ENCODE measurements at regions not wholly inside any gene's neighbourhood (a gene's known extent, or its start where the extent isn't known, plus 50 kb on each side); places are given as distances from the start of the nearest gene placed in this dataset.

DNA sequence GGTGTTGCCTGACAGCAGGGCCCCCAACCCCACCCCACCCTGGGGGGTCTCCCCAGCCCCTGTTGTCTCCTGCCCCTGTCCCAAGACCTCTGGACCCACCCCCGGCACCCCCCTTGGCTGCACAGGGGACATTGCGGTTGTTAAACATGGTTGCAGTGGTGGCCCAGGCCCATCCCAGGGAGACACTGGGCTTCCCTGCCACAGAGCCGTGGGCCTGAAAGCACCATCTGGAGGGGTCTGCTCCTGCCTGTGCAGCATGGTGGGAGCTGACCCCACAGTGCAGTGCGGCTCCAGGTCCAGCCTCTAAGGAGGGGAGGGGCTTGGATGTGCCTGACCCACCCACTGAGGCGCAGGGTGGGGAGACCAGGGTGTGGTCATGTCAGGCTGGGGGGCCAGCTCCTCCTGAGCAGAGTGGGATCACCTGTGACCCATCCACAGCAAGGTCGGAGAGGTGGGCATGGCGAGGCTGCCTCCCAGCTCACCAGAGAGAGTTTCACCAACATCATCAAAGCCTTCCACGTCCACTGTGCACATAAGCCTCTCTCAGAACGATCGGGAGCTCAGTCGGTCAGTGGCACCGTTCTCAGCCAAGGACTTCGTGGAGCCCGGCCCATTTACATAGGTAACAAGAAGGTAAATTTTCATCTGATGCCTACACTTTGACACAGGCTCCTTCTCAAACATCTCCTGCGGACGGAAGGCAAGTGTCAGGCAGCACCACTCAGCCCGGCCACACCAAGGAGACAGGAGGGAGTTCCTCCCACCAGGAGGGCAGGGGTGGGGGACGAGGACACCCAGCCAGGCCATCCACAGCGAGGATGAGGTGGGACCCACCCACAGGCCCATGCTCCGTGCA is 201.1 kb downstream of the BRD1 start:
- DNase-seq (ENCODE audit: extremely low read depth in 1 of 2, low read depth in 1 of 2): no peak

DNA sequence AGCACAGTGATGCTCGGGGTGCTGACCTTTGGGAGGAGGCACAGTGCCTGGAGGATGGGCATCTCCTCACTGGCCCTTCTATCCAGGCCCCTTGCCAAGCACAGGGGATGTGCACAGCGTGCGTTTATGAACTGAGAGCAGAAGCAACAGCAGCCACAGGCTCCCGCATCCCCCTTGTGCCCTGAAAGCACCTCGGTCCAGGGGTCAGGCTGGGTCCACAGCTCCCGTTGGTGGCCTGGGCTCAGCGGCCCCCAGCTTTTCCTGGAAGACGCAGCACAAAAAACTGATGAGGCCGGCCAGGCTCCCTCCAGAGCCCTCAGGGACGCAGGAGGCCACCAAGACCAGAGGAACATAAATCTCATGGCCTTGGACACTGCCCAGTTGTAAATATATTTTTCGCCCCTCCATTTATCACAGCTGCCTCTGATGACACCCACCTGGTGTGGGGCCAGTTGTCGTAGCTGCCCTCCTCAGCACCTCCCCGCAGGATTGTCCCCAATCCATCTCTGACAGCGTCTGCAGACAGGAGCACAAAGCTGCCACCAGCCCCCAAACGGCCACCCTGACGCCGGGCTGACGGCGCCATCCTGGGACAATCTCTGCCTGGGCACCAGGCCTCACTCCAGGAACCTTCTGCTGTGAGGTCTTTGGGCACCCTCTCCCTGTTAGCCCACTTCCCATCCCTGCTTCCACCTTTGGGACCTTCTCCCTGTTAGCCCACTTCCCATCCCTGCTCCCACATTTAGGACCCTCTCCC is 203.1 kb downstream of the BRD1 start:
- DNase-seq (ENCODE audit: extremely low read depth in 1 of 2, low read depth in 1 of 2): no peak

DNA sequence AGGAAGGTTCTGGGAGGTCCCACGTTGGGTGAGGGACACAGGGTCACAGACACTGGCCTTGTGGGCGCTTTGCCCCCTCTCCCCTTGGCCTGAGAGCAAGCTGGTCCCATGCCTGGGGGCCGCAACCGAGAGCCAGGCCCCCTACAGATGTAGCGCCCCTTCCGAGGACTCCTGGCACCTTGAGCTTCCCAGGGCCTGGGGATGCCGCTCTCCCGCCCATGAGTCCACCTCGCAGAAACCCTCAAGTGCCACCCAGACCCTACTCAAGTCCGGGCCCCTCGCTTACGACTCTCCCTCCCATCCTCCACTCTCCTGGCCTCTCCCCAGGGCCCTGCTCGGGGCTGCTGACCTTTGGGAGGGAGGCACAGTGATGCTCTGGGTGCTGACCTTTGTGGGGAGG is 204.0 kb downstream of the BRD1 start:
- DNase-seq (ENCODE audit: extremely low read depth in 1 of 2, low read depth in 1 of 2): no peak

- DNase-seq (ENCODE audit: extremely low read depth in 1 of 2, low read depth in 1 of 2): no peak
These were observed 204.5 kb downstream of the BRD1 start for GRCh38 chr22:49623176-49623575.

GRCh38 chr22:49622241-49623105 is 205.2 kb downstream of the BRD1 start:
- no peak for DNase-seq (ENCODE audit: extremely low read depth in 1 of 2, low read depth in 1 of 2)

DNA sequence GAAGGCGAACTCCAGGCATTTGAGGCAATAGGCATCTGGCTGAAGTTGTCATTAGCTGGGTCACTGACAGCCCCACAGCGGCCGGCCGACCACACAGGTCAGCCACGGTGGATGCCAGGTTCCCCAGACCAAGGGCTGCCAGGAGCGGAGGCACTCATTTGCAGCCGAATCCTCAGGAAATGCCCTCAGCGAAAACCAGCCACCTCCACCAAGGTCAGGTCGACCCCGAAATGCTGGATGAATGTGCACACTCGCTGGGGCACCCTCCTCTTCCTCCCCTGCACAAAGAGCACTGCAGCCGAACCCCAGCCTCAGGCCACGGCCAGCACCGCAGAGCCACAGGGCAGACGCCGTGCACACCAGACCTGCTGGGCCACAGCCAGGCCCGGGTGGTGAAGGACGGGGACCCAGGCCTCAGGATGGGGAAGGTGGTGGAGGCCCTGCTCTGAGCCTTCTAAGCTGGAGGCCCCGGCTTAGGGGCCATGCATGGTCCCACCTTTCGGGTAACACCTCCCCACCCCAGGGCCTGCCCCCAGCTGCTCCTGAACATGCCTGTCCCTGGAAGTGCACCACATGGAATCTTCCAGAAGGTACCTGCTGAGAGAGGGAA is 206.0 kb downstream of the BRD1 start:
- DNase-seq (ENCODE audit: extremely low read depth in 1 of 2, low read depth in 1 of 2): no peak

- DNase-seq (ENCODE audit: extremely low read depth in 1 of 2, low read depth in 1 of 2): no peak
These were observed 207.0 kb downstream of the BRD1 start for GRCh38 chr22:49620666-49621065.

- no peak for DNase-seq (ENCODE audit: extremely low read depth in 1 of 2, low read depth in 1 of 2)
These were observed 207.6 kb downstream of the BRD1 start for GRCh38 chr22:49620003-49620556.

DNA sequence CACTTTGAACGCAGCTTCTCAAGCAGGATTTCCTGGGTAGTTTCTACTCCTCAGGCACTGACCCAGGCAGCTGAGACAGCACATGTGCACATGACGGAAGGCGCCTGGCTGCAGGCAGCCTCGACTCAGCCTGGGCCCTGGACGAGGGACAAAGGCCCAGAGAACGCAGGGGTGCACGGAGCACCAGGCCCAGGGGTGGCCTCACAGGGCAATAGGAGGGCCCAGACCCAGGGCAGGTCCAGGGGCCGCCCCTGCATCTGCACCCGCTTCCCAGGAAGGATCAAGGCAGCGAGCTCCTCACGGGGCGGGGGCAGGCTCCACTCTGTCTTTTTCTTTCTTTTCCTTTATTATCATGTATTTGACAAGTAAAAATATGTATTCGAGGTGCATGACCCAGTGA is 208.4 kb downstream of the BRD1 start:
- DNase-seq (ENCODE audit: extremely low read depth in 1 of 2, low read depth in 1 of 2): no peak

DNA sequence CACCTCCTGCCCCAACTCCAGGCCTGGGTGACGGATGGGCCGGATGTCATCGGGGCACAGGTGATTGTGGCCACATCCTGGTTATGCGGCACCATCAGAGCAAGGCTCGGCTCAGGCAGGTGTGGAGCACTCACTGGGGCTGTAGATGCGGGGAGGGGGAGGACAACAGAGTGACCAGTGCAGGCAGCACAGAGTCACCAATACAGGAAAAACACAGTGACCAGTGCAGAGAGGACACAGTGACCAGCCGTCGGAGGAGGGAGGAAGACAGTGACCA is 209.1 kb downstream of the BRD1 start:
- no peak for DNase-seq (ENCODE audit: extremely low read depth in 1 of 2, low read depth in 1 of 2)

- DNase-seq (ENCODE audit: extremely low read depth in 1 of 2, low read depth in 1 of 2): no peak
These were observed 209.6 kb downstream of the BRD1 start for GRCh38 chr22:49617866-49618676.

DNA sequence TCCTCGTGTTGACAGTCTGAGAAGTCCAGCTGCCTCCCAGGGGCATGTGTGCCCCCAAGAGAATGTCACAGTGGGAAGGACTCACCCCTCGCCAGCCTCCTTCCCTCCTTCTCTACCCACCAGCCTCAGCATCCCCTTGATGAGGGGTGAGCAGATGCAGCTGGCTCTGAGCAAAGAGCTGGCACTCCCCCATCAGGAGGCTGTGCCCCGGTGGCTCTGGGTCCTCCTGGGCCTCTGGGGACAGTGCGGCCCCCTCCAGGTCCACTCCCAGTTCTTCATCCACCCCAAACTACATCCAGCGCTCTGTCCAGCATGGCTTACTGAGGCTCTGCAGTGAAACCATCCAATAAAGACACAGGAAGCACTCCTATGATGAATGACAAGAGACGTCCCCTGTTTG is 210.4 kb downstream of the BRD1 start:
- no peak for DNase-seq (ENCODE audit: extremely low read depth in 1 of 2, low read depth in 1 of 2)

DNA sequence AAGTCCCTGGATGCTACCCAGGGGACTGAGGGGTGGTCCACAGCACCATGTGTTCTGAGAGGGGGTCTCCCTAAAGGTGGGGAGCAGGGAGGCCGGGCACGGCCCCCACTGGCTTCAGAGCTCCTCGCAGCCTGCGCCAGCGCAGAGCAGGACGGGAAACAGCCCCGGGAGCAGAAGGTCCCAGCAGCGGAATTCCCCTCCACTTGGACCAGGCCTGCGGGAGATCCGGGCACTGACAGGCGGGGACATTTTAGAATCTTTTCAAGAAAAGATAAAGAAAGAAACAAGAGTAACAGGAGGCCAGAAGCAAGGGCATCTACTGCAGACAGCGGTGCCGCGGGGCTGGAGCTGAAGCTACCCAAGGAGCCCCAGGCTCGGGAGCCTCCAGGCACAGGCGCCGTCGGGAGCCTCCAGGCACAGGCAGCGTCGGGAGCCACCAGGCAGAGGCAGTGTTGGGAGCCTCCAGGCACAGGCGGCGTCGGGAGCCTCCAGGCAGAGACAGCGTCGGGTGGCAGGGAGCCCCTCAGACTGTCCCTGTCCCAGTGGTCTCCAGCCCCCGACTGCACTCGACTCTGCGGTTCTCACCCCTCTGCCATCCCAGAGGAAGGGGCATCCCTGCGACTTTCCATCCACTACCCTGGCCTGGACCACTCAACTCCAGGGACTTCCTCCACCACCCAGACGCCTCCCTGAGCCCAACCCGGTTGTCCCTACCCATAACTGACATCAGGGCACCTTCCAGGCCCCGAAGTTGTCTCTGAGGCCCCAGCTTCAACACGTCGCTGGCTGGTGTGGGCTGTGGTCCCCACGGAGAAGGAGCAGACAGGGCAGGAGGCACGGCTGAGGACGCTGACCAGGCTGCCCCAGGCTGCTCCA is 211.1 kb downstream of the BRD1 start:
- no peak for DNase-seq (ENCODE audit: extremely low read depth in 1 of 2, low read depth in 1 of 2)

GRCh38 chr22:49614966-49615965 is 212.4 kb downstream of the BRD1 start:
- DNase-seq (ENCODE audit: extremely low read depth in 1 of 2, low read depth in 1 of 2): no peak

- DNase-seq (ENCODE audit: extremely low read depth in 1 of 2, low read depth in 1 of 2): no peak
These were observed 214.0 kb downstream of the BRD1 start for GRCh38 chr22:49613511-49614270.

- DNase-seq (ENCODE audit: extremely low read depth in 1 of 2, low read depth in 1 of 2): no peak
These were observed 214.6 kb downstream of the BRD1 start for GRCh38 chr22:49613108-49613507.
